ENCODE measurements at regions not wholly inside any gene's neighbourhood (a gene's known extent, or its start where the extent isn't known, plus 50 kb on each side); places are given as distances from the start of the nearest gene placed in this dataset.
"Not testable (repeated sequence)": the region's sequence is repeated elsewhere in the genome, so short reads cannot be mapped to it uniquely, and the experiment has no call there.

GRCh38 chr2:131425231-131425941, 50.5 kb upstream of the TUBA3D start:
- intact Hi-C loops (cut with DNase I) = no loop called here
- DNase-seq = no peak

DNA sequence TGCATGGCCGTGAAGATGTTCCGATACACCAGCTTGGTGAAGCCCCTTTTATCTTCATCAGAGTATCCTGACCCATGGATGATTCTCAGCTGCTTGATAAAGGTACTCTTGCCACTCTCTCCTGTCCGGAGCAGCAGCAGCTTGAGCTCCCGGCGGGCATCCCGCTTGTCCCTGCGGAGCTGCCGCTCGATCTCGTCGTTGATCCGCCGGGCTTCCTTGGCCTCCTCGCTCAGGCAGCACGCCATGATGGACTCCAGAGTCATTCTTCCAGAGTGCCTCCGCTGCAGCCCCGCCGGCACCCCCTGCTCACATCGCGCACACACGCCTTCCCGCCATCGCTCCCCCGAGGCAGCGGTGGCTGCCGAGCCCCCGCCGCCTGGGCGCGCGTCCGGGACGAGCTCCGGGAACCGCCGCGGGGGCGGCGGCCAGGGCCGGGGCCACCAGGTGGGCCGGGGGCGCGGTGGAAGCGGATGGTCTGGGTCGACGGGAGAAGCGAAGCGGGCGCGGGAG, 51.3 kb upstream of the TUBA3D start:
- intact Hi-C loops (cut with DNase I) = not testable (repeated sequence)
- peak in 1 of 10 donors; percentile 75 for DNase-seq

GRCh38 chr2:131420751-131421150, 55.2 kb upstream of the TUBA3D start:
- intact Hi-C loops (cut with DNase I); DNase-seq: not testable (repeated sequence)

DNA sequence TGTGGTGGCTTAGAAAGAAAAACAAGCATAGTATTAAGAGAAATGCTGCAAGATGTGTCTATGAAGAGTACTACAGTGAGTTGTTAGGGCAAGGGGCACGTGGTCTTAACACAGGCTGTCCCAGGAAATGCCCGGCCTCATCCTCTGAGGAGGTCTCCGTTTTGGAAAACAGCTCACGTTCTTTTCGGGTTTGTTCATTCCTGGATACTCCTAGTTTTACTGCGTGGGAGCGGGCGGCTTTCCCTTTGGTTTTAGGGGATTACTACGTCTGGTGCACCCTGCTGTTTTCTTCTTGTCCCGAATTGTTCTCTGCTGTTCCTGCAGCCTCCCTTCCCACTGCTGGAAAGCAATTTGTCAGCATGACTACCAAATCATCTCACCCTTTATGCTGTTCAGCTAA, 55.5 kb upstream of the RAB6D start:
- intact Hi-C loops (cut with DNase I) = no loop called here
- no peak for DNase-seq

- intact Hi-C loops (cut with DNase I) = no loop called here
- DNase-seq = no peak
These were observed 54.7 kb upstream of the RAB6D start for GRCh38 chr2:131418625-131419024.

- no peak for DNase-seq
- intact Hi-C loops (cut with DNase I) = no loop called here
These were observed 53.9 kb upstream of the RAB6D start for GRCh38 chr2:131417886-131418285.

GRCh38 chr2:131413785-131414184, 49.8 kb upstream of the RAB6D start:
- DNase-seq = no peak
- intact Hi-C loops (cut with DNase I) = loop anchor here (5.0 kb wide), 1 partner anchor 259 kb away; no protein-coding TSS in a partner anchor
